ENCODE measurements at regions not wholly inside any gene's neighbourhood (a gene's known extent, or its start where the extent isn't known, plus 50 kb on each side); places are given as distances from the start of the nearest gene placed in this dataset.
A peak's percentile ranks its signal among the peaks of the same experiment; 100 is the strongest.

GRCh38 chr13:77981281-77981881 is 62.8 kb upstream of the EDNRB start:
- WGBS, 2 donors (ENCODE audit: low coverage in 1 of 2), result 13 to 17% methylated on average over 1 of the region's 1 CpG
- peak overlapping the region; percentile 57 to 73 (median 71) for H3K27ac ChIP-seq

DNA sequence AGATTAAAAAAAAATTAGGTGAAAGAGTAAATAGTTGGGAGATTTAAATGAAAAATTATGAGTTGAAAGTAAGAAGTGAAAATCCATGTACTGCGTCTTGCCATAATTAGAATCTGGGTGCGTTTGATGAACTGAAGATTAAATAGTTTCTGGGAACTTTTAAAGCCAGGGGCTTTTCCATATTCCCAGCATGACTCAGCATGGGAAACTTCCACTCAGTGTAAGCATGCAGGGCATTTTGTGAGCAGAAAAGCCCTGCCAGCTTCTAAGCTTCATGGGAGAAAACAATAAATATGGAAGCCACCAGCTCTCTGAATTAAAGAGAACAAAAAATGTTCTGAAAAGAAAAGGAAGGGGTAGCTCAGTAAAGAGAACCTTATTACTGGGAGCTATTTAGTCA is 62.0 kb upstream of the EDNRB start:
- Histone ChIP-seq H3K4me1 (peaks cover 0 to 23% (median 16%) of the 10 kb centered on the region in 3 donors), H3K27me3 (no peaks in the 10 kb centered on the region), H3K9me3 (no peaks in the 10 kb centered on the region), H3K4me3 (no peak overlapping the region), H3K36me3 (no peaks in the 10 kb centered on the region), H3K27ac (peak overlapping the region in 3 of 4 donors; percentile 57 to 73 (median 73))
- TF ChIP-seq EP300 (IDR thresholded peaks at IDR 0.05) (no peak), POLR2AphosphoS5 (IDR thresholded peaks at IDR 0.05) (peak; percentile 62)
- WGBS, 2 donors (ENCODE audit: low coverage in 1 of 2), result 8 to 23% methylated on average over 2 of the region's 2 CpGs
- peak; percentile 72 for ATAC-seq

More at GRCh38 chr13:77981281-77981881, 62.8 kb upstream of the EDNRB start:
- peak; percentile 20 for ATAC-seq
- no peaks in the 10 kb centered on the region for H3K27me3 ChIP-seq
- TF ChIP-seq EP300 (IDR thresholded peaks at IDR 0.05) (no peak), POLR2AphosphoS5 (IDR thresholded peaks at IDR 0.05) (no peak), POLR2A (IDR thresholded peaks at IDR 0.05) (no peak)
- TF ChIP-seq, protein P1, sequence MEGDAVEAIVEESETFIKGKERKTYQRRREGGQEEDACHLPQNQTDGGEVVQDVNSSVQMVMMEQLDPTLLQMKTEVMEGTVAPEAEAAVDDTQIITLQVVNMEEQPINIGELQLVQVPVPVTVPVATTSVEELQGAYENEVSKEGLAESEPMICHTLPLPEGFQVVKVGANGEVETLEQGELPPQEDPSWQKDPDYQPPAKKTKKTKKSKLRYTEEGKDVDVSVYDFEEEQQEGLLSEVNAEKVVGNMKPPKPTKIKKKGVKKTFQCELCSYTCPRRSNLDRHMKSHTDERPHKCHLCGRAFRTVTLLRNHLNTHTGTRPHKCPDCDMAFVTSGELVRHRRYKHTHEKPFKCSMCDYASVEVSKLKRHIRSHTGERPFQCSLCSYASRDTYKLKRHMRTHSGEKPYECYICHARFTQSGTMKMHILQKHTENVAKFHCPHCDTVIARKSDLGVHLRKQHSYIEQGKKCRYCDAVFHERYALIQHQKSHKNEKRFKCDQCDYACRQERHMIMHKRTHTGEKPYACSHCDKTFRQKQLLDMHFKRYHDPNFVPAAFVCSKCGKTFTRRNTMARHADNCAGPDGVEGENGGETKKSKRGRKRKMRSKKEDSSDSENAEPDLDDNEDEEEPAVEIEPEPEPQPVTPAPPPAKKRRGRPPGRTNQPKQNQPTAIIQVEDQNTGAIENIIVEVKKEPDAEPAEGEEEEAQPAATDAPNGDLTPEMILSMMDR (IDR thresholded peaks at IDR 0.05), result no peak
- H3K4me3 ChIP-seq, result no peak overlapping the region
- no peaks in the 10 kb centered on the region for H3K36me3 ChIP-seq
- peaks cover 0 to 23% (median 16%) of the 10 kb centered on the region in 3 donors for H3K4me1 ChIP-seq
- H3K9me3 ChIP-seq, result no peaks in the 10 kb centered on the region

GRCh38 chr13:77979721-77980385 is 61.2 kb upstream of the EDNRB start:
- peak overlapping the region in 2 of 4 donors; percentile 57 to 73 for H3K27ac ChIP-seq
- TF ChIP-seq POLR2A (IDR thresholded peaks at IDR 0.05), result no peak
- TF ChIP-seq, protein P1 (IDR thresholded peaks at IDR 0.05), result no peak
- no peak for TF ChIP-seq EP300 (IDR thresholded peaks at IDR 0.05)
- TF ChIP-seq POLR2AphosphoS5 (IDR thresholded peaks at IDR 0.05), result no peak

DNA sequence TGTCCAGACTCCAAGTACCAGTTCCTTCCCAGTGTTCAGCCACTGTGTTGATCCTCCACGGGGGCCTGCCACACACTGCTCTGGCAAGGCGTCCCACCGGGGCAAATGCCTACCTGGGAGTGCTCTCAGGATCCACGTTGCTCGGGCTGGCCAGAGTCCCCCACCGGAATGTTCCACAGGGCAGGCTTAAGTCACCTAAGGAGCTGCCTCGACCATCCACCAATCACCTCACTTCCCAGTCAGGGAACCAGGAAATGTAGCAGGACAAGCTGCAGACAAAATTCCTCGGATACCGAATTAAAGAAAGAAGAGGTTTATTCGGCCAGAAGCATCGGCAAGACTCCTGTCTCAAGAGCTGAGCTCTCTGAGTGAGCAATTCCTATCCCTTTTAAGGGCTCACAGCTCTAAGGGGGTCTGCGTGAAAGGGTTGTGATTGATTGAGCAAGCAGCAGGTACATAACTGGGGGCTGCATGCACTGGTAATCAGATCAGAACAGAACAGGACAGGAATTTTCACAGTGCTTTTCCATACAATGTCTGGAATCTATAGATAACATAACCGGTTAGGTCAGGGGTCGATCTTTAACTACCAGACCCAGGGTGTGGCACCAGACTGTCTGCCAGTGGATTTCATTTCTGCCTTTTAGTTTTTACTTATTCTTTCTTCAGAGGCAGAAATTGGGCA is 56.9 kb upstream of the EDNRB start:
- H3K9me3 ChIP-seq, result no peaks in the 10 kb centered on the region
- ATAC-seq, result no peak
- no peak overlapping the region for H3K27ac ChIP-seq
- 79 to 90% methylated on average over 4 to 6 of the region's 14 CpGs for WGBS, 2 donors (ENCODE audit: low coverage in 1 of 2)
- H3K4me3 ChIP-seq, result no peak overlapping the region
- no peak for TF ChIP-seq POLR2AphosphoS5 (IDR thresholded peaks at IDR 0.05)
- TF ChIP-seq, protein P1 (IDR thresholded peaks at IDR 0.05), result no peak
- TF ChIP-seq POLR2A (IDR thresholded peaks at IDR 0.05), result no peak
- TF ChIP-seq EP300 (IDR thresholded peaks at IDR 0.05), result no peak
- H3K36me3 ChIP-seq, result no peaks in the 10 kb centered on the region
- H3K4me1 ChIP-seq, result peaks cover 0 to 8% (median 5%) of the 10 kb centered on the region in 3 donors
- no peaks in the 10 kb centered on the region for H3K27me3 ChIP-seq

More at GRCh38 chr13:77979721-77980385, 61.2 kb upstream of the EDNRB start:
- Histone ChIP-seq H3K9me3 (no peaks in the 10 kb centered on the region), H3K27me3 (no peaks in the 10 kb centered on the region), H3K4me1 (peaks cover 0 to 23% (median 16%) of the 10 kb centered on the region in 3 donors), H3K36me3 (no peaks in the 10 kb centered on the region), H3K4me3 (no peak overlapping the region)
- no peak for ATAC-seq
- WGBS, 2 donors (ENCODE audit: low coverage in 1 of 2), result 60 to 67% methylated on average over 2 to 3 of the region's 3 CpGs

DNA sequence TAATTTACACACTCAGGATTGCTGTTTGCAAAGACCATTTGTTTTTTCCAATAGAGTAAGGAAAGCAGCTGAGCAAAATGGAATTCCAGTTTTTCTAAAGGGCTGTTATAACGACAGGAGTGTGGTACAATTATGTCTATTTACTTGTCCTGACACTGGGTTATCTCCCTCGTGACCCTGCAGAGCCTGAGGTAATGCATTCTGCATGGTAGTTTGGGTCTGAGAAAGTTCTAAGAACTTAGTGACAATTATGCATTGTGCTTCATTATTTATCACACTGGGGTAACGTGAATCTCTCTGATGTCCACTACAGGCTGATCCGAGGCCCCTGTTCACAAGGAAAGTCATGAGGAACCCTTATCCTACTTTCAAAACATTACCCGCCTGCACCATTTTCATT is 50.7 kb upstream of the EDNRB start:
- H3K36me3 ChIP-seq, result no peaks in the 10 kb centered on the region
- TF ChIP-seq POLR2A (IDR thresholded peaks at IDR 0.05) (no peak), POLR2AphosphoS5 (IDR thresholded peaks at IDR 0.05) (no peak), EP300 (IDR thresholded peaks at IDR 0.05) (no peak)
- TF ChIP-seq, protein P1 (IDR thresholded peaks at IDR 0.05), result no peak
- no peak overlapping the region for H3K27ac ChIP-seq
- 61 to 62% methylated on average over 3 to 5 of the region's 5 CpGs for WGBS, 2 donors (ENCODE audit: low coverage in 1 of 2)
- no peaks in the 10 kb centered on the region for H3K27me3 ChIP-seq
- no peaks in the 10 kb centered on the region for H3K4me1 ChIP-seq
- ATAC-seq, result no peak
- no peak overlapping the region for H3K4me3 ChIP-seq
- no peaks in the 10 kb centered on the region for H3K9me3 ChIP-seq

Measured in gastroesophageal sphincter (tissue), 4 donors.